BE2C (cell line): ENCODE measurements at regions not wholly inside any gene's neighbourhood (a gene's known extent, or its start where the extent isn't known, plus 50 kb on each side); places are given as distances from the start of the nearest gene placed in this dataset.

ENCODE experiments used
- DNase-seq: peaks from one replicate; pipeline ENCODE4 v3.0.0-alpha.2; 2020
- H3K27me3 ChIP-seq: fragments of 250-450 bp; sonication (Bioruptor Pico); 2 replicates; pipeline ENCODE4 v1.5.1; 2020; ENCODE audit warnings: mild to moderate bottlenecking
- H3K36me3 ChIP-seq: fragments of 250-450 bp; sonication (Bioruptor Pico); 2 replicates; pipeline ENCODE4 v1.5.1; 2020; ENCODE audit warnings: mild to moderate bottlenecking
- H3K4me1 ChIP-seq: fragments of 250-450 bp; sonication (Bioruptor Pico); 2 replicates; pipeline ENCODE4 v1.5.1; 2020
- H3K4me3 ChIP-seq: 2 replicates; pipeline ENCODE4 v1.5.1; 2011; ENCODE audit warnings: low read depth, low read length
- H3K9me3 ChIP-seq: fragments of 250-450 bp; sonication (Bioruptor Pico); 2 replicates; pipeline ENCODE4 v1.5.1; 2020
- CTCF ChIP-seq: IDR thresholded peaks from 2 replicates; pipeline ENCODE4 v1.5.1; 2012; ENCODE audit warnings: mild to moderate bottlenecking, low read depth, low read length

- H3K4me1 ChIP-seq, result no peaks in the 10 kb centered on the region
- no peak overlapping the region for H3K4me3 ChIP-seq
- no peaks in the 10 kb centered on the region for H3K36me3 ChIP-seq
- no peaks in the 10 kb centered on the region for H3K27me3 ChIP-seq
- no peaks in the 10 kb centered on the region for H3K9me3 ChIP-seq
- no peak for TF ChIP-seq CTCF
- DNase-seq, result no peak
Measured at GRCh38 chr3:106089806-106090205, 221.0 kb upstream of the CBLB start.

GRCh38 chr3:106092792-106093191 lies 224.0 kb upstream of the CBLB start:
- Histone ChIP-seq H3K27me3 (no peaks in the 10 kb centered on the region), H3K9me3 (no peaks in the 10 kb centered on the region), H3K4me1 (no peaks in the 10 kb centered on the region), H3K36me3 (no peaks in the 10 kb centered on the region), H3K4me3 (no peak overlapping the region)
- no peak for DNase-seq
- TF ChIP-seq CTCF, result no peak

- no peak for TF ChIP-seq CTCF
Measured at GRCh38 chr3:106093616-106094015, 224.8 kb upstream of the CBLB start.

GRCh38 chr3:106097817-106098435 lies 229.1 kb upstream of the CBLB start:
- no peak overlapping the region for H3K4me3 ChIP-seq
- no peaks in the 10 kb centered on the region for H3K4me1 ChIP-seq
- no peaks in the 10 kb centered on the region for H3K27me3 ChIP-seq
- H3K9me3 ChIP-seq, result no peaks in the 10 kb centered on the region
- DNase-seq, result no peak
- no peak for TF ChIP-seq CTCF
- no peaks in the 10 kb centered on the region for H3K36me3 ChIP-seq

More at GRCh38 chr3:106093616-106094015, 224.8 kb upstream of the CBLB start:
- no peaks in the 10 kb centered on the region for H3K36me3 ChIP-seq
- H3K9me3 ChIP-seq, result no peaks in the 10 kb centered on the region
- no peaks in the 10 kb centered on the region for H3K4me1 ChIP-seq
- no peak for DNase-seq
- H3K27me3 ChIP-seq, result no peaks in the 10 kb centered on the region
- H3K4me3 ChIP-seq, result no peak overlapping the region

- TF ChIP-seq CTCF, result no peak
Measured at GRCh38 chr3:106103383-106103782, 234.6 kb upstream of the CBLB start.

GRCh38 chr3:106104078-106104477 lies 235.3 kb upstream of the CBLB start:
- Histone ChIP-seq H3K9me3 (no peaks in the 10 kb centered on the region), H3K36me3 (no peaks in the 10 kb centered on the region), H3K4me3 (no peak overlapping the region), H3K27me3 (no peaks in the 10 kb centered on the region), H3K4me1 (no peaks in the 10 kb centered on the region; the same call in 1 of the 2 replicates)
- no peak for DNase-seq
- TF ChIP-seq CTCF, result no peak

More at GRCh38 chr3:106103383-106103782, 234.6 kb upstream of the CBLB start:
- H3K9me3 ChIP-seq, result no peaks in the 10 kb centered on the region
- H3K4me1 ChIP-seq, result no peaks in the 10 kb centered on the region
- no peaks in the 10 kb centered on the region for H3K36me3 ChIP-seq
- no peak for DNase-seq
- no peaks in the 10 kb centered on the region for H3K27me3 ChIP-seq
- H3K4me3 ChIP-seq, result no peak overlapping the region
